Fibroblast of lung (primary cell): ENCODE measurements at regions not wholly inside any gene's neighbourhood (a gene's known extent, or its start where the extent isn't known, plus 50 kb on each side); places are given as distances from the start of the nearest gene placed in this dataset.

Experiments used
- DNase-seq, 2 donors: peaks; one replicate each; pipeline versions ENCODE4 v3.0.0 to v3.0.0-alpha.2; 2010; ENCODE audit warnings: low read depth in 2 of 2
- H2AFZ ChIP-seq: 2 replicates; pipeline ENCODE4 v1.5.1; 2012; ENCODE audit warnings: low read length, control low read depth, inconsistent platforms
- H3K27ac ChIP-seq: 2 replicates; pipeline ENCODE4 v1.5.1; 2011; ENCODE audit warnings: low read length, control low read depth; ENCODE audit not compliant: insufficient read depth
- H3K27me3 ChIP-seq: 2 replicates; pipeline ENCODE4 v1.5.1; 2011; ENCODE audit warnings: mild to moderate bottlenecking, low read length; ENCODE audit not compliant: control insufficient read depth, insufficient read depth
- H3K36me3 ChIP-seq: 2 replicates; pipeline ENCODE4 v1.5.1; 2011; ENCODE audit warnings: low read length; ENCODE audit not compliant: control insufficient read depth, insufficient read depth
- H3K4me1 ChIP-seq: 2 replicates; pipeline ENCODE4 v1.5.1; 2011; ENCODE audit warnings: low read length; ENCODE audit not compliant: control insufficient read depth, insufficient read depth; ENCODE audit errors: extremely low read depth
- H3K4me2 ChIP-seq: 2 replicates; pipeline ENCODE4 v1.5.1; 2011; ENCODE audit warnings: low read length, control low read depth; ENCODE audit not compliant: insufficient read depth; ENCODE audit errors: extremely low read depth
- H3K4me3 ChIP-seq, 4 experiments: fragments of 200-600 bp in 1 of 4; sonication (generic) in 1 of 4; replicated peaks in 1 of 4; 2 replicates each; pipeline ENCODE4 v1.5.1; 2011 to 2016; ENCODE audit warnings: low read length in 4 of 4, low read depth in 3 of 4, mild to moderate bottlenecking in 3 of 4, control low read depth in 2 of 4, inconsistent platforms in 1 of 4, mixed read lengths in 1 of 4; ENCODE audit not compliant: insufficient read depth in 1 of 4; ENCODE audit errors: control extremely low read depth in 1 of 4
- H3K79me2 ChIP-seq: 2 replicates; pipeline ENCODE4 v1.5.1; 2012; ENCODE audit warnings: mild to moderate bottlenecking, low read length, inconsistent platforms; ENCODE audit not compliant: control insufficient read depth, insufficient read depth
- H3K9ac ChIP-seq: 2 replicates; pipeline ENCODE4 v1.5.1; 2011; ENCODE audit warnings: mild to moderate bottlenecking, low read length, control low read depth; ENCODE audit not compliant: insufficient read depth
- H3K9me3 ChIP-seq: 2 replicates; pipeline ENCODE4 v1.5.1; 2012; ENCODE audit warnings: low read depth, low read length; ENCODE audit not compliant: control insufficient read depth, insufficient read depth
- H4K20me1 ChIP-seq: 2 replicates; pipeline ENCODE4 v1.5.1; 2011; ENCODE audit warnings: low read length; ENCODE audit not compliant: control insufficient read depth, insufficient read depth; ENCODE audit errors: extremely low read depth
- CTCF ChIP-seq, 2 donors: IDR thresholded peaks in 1 of 2; conservative IDR thresholded peaks in 1 of 2; 1 replicate in 1 of 2; 2 replicates in 1 of 2; pipeline ENCODE4 v1.5.1; 2011 to 2012; ENCODE audit warnings: low read length in 2 of 2, control low read depth in 1 of 2, inconsistent platforms in 1 of 2, low read depth in 1 of 2, mild to moderate bottlenecking in 1 of 2
- EZH2 ChIP-seq: IDR thresholded peaks from 2 replicates; pipeline ENCODE4 v1.5.1; 2012; ENCODE audit warnings: low read length, control low read depth, mild to moderate bottlenecking; ENCODE audit errors: missing control alignments

GRCh38 chr2:67479261-67479660 lies 82.1 kb downstream of the ETAA1 start:
- no peaks in the 10 kb centered on the region for H3K9me3 ChIP-seq
- no peaks in the 10 kb centered on the region for H3K79me2 ChIP-seq
- H4K20me1 ChIP-seq: no peaks in the 10 kb centered on the region
- no peaks in the 10 kb centered on the region for H3K27me3 ChIP-seq
- no peak overlapping the region for H3K9ac ChIP-seq
- no peaks in the 10 kb centered on the region for H3K4me1 ChIP-seq
- H2AFZ ChIP-seq: no peak overlapping the region
- DNase-seq: no peak
- TF ChIP-seq CTCF (conservative IDR thresholded peaks at IDR 0.05 in 1 of 2, IDR thresholded peaks at IDR 0.05 in 1 of 2; ENCODE audit: low read depth in 1 of 2, low read length in 2 of 2) (no peak), EZH2 (no peak)
- no peak overlapping the region for H3K4me2 ChIP-seq
- no peak overlapping the region for H3K4me3 ChIP-seq
- no peak overlapping the region for H3K27ac ChIP-seq
- no peaks in the 10 kb centered on the region for H3K36me3 ChIP-seq

GRCh38 chr2:67485431-67485830 lies 88.3 kb downstream of the ETAA1 start:
- Histone ChIP-seq H3K4me1 (no peaks in the 10 kb centered on the region), H3K36me3 (no peaks in the 10 kb centered on the region), H3K9ac (no peak overlapping the region), H4K20me1 (no peaks in the 10 kb centered on the region), H2AFZ (no peak overlapping the region), H3K27ac (no peak overlapping the region), H3K4me2 (no peak overlapping the region), H3K4me3 (no peak overlapping the region), H3K79me2 (no peaks in the 10 kb centered on the region), H3K27me3 (no peaks in the 10 kb centered on the region), H3K9me3 (no peaks in the 10 kb centered on the region)
- DNase-seq: peak in 1 of 2 donors; percentile 87
- TF ChIP-seq EZH2: no peak
- no peak for TF ChIP-seq CTCF (conservative IDR thresholded peaks at IDR 0.05 in 1 of 2, IDR thresholded peaks at IDR 0.05 in 1 of 2; ENCODE audit: low read depth in 1 of 2, low read length in 2 of 2)

- H3K27me3 ChIP-seq: no peaks in the 10 kb centered on the region
- no peak overlapping the region for H2AFZ ChIP-seq
- H3K27ac ChIP-seq: no peak overlapping the region
- H3K9ac ChIP-seq: no peak overlapping the region
- no peaks in the 10 kb centered on the region for H3K79me2 ChIP-seq
- no peak for TF ChIP-seq CTCF (conservative IDR thresholded peaks at IDR 0.05 in 1 of 2, IDR thresholded peaks at IDR 0.05 in 1 of 2; ENCODE audit: low read depth in 1 of 2, low read length in 2 of 2)
- TF ChIP-seq EZH2: no peak
- H3K4me2 ChIP-seq: no peak overlapping the region
- no peaks in the 10 kb centered on the region for H3K4me1 ChIP-seq
- H3K9me3 ChIP-seq: no peaks in the 10 kb centered on the region
- no peaks in the 10 kb centered on the region for H4K20me1 ChIP-seq
- DNase-seq: peak; percentile 17 to 50
- H3K36me3 ChIP-seq: no peaks in the 10 kb centered on the region
- no peak overlapping the region for H3K4me3 ChIP-seq
These were observed 89.1 kb downstream of the ETAA1 start for GRCh38 chr2:67486041-67486796.
